H9 (cell line): ENCODE measurements at regions not wholly inside any gene's neighbourhood (a gene's known extent, or its start where the extent isn't known, plus 50 kb on each side); places are given as distances from the start of the nearest gene placed in this dataset.

Experiments
- DNase-seq: peaks from one replicate; pipeline ENCODE4 v3.0.0-alpha.2; 2017
- H2AFZ ChIP-seq: one replicate; pipeline ENCODE4 v1.6.1; 2013; ENCODE audit warnings: mild to moderate bottlenecking, low read length, control low read depth, moderate library complexity
- H2AK5ac ChIP-seq: 2 replicates; pipeline ENCODE4 v1.6.1; 2013; ENCODE audit warnings: low read length, control low read depth, mixed read lengths; ENCODE audit not compliant: insufficient read length
- H2BK120ac ChIP-seq: one replicate; pipeline ENCODE4 v1.6.1; 2013; ENCODE audit warnings: low read depth, mild to moderate bottlenecking, low read length, control low read depth, inconsistent platforms; ENCODE audit not compliant: poor library complexity, severe bottlenecking
- H2BK12ac ChIP-seq: 2 replicates; pipeline ENCODE4 v1.6.1; 2013; ENCODE audit warnings: low read length, control low read depth, mixed read lengths, low read depth; ENCODE audit not compliant: insufficient read length
- H2BK15ac ChIP-seq: 2 replicates; pipeline ENCODE4 v1.6.1; 2013; ENCODE audit warnings: low read depth, low read length, control low read depth
- H2BK20ac ChIP-seq: one replicate; pipeline ENCODE4 v1.6.1; 2013; ENCODE audit warnings: low read depth, mild to moderate bottlenecking, low read length, control low read depth, inconsistent platforms; ENCODE audit not compliant: poor library complexity, severe bottlenecking
- H2BK5ac ChIP-seq: 2 replicates; pipeline ENCODE4 v1.6.1; 2013; ENCODE audit warnings: low read length, control low read depth, mixed read lengths; ENCODE audit not compliant: insufficient read length
- H3K14ac ChIP-seq: 2 replicates; pipeline ENCODE4 v1.6.1; 2013; ENCODE audit warnings: low read length, control low read depth; ENCODE audit not compliant: insufficient read depth
- H3K18ac ChIP-seq: 2 replicates; pipeline ENCODE4 v1.6.1; 2013; ENCODE audit warnings: low read depth, mild to moderate bottlenecking, mixed read lengths, low read length, control low read depth; ENCODE audit not compliant: insufficient read length
- H3K23ac ChIP-seq: 2 replicates; pipeline ENCODE4 v1.6.1; 2013; ENCODE audit warnings: low read length, control low read depth, mixed read lengths, low read depth; ENCODE audit not compliant: insufficient read length
- H3K23me2 ChIP-seq: 2 replicates; pipeline ENCODE4 v1.6.1; 2013; ENCODE audit warnings: low read depth, mild to moderate bottlenecking, mixed read lengths, low read length, control low read depth; ENCODE audit not compliant: insufficient read length, poor library complexity, severe bottlenecking
- H3K27ac ChIP-seq: 2 replicates; pipeline ENCODE4 v1.5.1; 2013; ENCODE audit warnings: low read length, control low read depth, mixed read lengths, low read depth; ENCODE audit not compliant: insufficient read length
- H3K27me3 ChIP-seq: 2 replicates; pipeline ENCODE4 v1.6.1; 2013; ENCODE audit warnings: low read length, control low read depth, inconsistent platforms; ENCODE audit not compliant: insufficient read depth
- H3K4ac ChIP-seq: 2 replicates; pipeline ENCODE4 v1.6.1; 2013; ENCODE audit warnings: low read depth, mild to moderate bottlenecking, control low read depth, inconsistent platforms, low read length, moderate library complexity
- H3K4me1 ChIP-seq: 2 replicates; pipeline ENCODE4 v1.6.1; 2013; ENCODE audit warnings: low read length, control low read depth, inconsistent platforms; ENCODE audit not compliant: insufficient read depth
- H3K4me2 ChIP-seq: 2 replicates; pipeline ENCODE4 v1.6.1; 2013; ENCODE audit warnings: low read length, control low read depth, mixed read lengths; ENCODE audit not compliant: insufficient read length, insufficient read depth
- H3K56ac ChIP-seq: 2 replicates; pipeline ENCODE4 v1.6.1; 2013; ENCODE audit warnings: low read depth, mild to moderate bottlenecking, mixed read lengths, low read length, control low read depth; ENCODE audit not compliant: insufficient read length
- H3K79me1 ChIP-seq: 2 replicates; pipeline ENCODE4 v1.6.1; 2013; ENCODE audit warnings: low read depth, mild to moderate bottlenecking, moderate library complexity, low read length, control low read depth, inconsistent platforms; ENCODE audit not compliant: insufficient read depth, poor library complexity, severe bottlenecking
- H3K79me2 ChIP-seq: 2 replicates; pipeline ENCODE4 v1.6.1; 2013; ENCODE audit warnings: low read length, control low read depth, inconsistent platforms; ENCODE audit not compliant: insufficient read depth
- H3K9ac ChIP-seq: 2 replicates; pipeline ENCODE4 v1.6.1; 2013; ENCODE audit warnings: low read length, control low read depth, mixed read lengths; ENCODE audit not compliant: insufficient read length; ENCODE audit errors: extremely low read depth
- H3K9me3 ChIP-seq: one replicate; pipeline ENCODE4 v1.6.1; 2013; ENCODE audit warnings: low read depth, low read length, inconsistent platforms; ENCODE audit not compliant: control insufficient read depth
- H3T11ph ChIP-seq: one replicate; pipeline ENCODE4 v1.6.1; 2013; ENCODE audit warnings: mild to moderate bottlenecking, low read length, control low read depth, inconsistent platforms
- H4K20me1 ChIP-seq: one replicate; pipeline ENCODE4 v1.6.1; 2013; ENCODE audit not compliant: control insufficient read depth, insufficient read length, insufficient read depth
- H4K5ac ChIP-seq: 2 replicates; pipeline ENCODE4 v1.6.1; 2013; ENCODE audit warnings: low read depth, mild to moderate bottlenecking, mixed read lengths, low read length, control low read depth; ENCODE audit not compliant: insufficient read length
- H4K8ac ChIP-seq: replicated peaks from 2 replicates; pipeline ENCODE4 v1.6.1; 2013; ENCODE audit warnings: low read length, control low read depth, mixed read lengths, low read depth; ENCODE audit not compliant: insufficient read length
- H4K91ac ChIP-seq: 2 replicates; pipeline ENCODE4 v1.6.1; 2013; ENCODE audit warnings: low read depth, mild to moderate bottlenecking, moderate library complexity, mixed read lengths, low read length, control low read depth; ENCODE audit not compliant: insufficient read length
- H3K27ac Mint-ChIP-seq, 3 experiments: 2 replicates in 2 of 3; 3 replicates in 1 of 3; pipeline ENCODE4 v1.8.0; 2020 to 2021; ENCODE audit warnings: mixed read lengths in 3 of 3, mild to moderate bottlenecking in 1 of 3, moderate library complexity in 1 of 3
- H3K27me3 Mint-ChIP-seq: 2 replicates; pipeline ENCODE4 v1.8.0; 2021; ENCODE audit warnings: low read depth, mild to moderate bottlenecking, moderate library complexity, mixed read lengths
- H3K36me3 Mint-ChIP-seq, 3 experiments: 2 replicates in 2 of 3; 3 replicates in 1 of 3; pipeline ENCODE4 v1.8.0; 2020 to 2021; ENCODE audit warnings: low read depth in 3 of 3, mixed read lengths in 3 of 3; ENCODE audit not compliant: insufficient read depth in 1 of 3
- H3K4me1 Mint-ChIP-seq, 2 experiments: 2 replicates each; pipeline ENCODE4 v1.8.0; 2020; ENCODE audit warnings: mixed read lengths in 2 of 2
- H3K4me3 Mint-ChIP-seq, 2 experiments: 2 replicates in 1 of 2; 3 replicates in 1 of 2; pipeline ENCODE4 v1.8.0; 2020 to 2021; ENCODE audit warnings: mild to moderate bottlenecking in 2 of 2, mixed read lengths in 2 of 2, moderate library complexity in 1 of 2
- H3K9me3 Mint-ChIP-seq, 2 experiments: 2 replicates in 1 of 2; 3 replicates in 1 of 2; pipeline ENCODE4 v1.8.0; 2020; ENCODE audit warnings: mild to moderate bottlenecking in 2 of 2, mixed read lengths in 2 of 2, moderate library complexity in 1 of 2
- WGBS: extraction: QIAGEN DNeasy Blood & Tissue Kit; methylation state at CpG from one replicate; pipeline ENCODE4 v1.1.7; 2013; ENCODE audit warnings: missing lambda C conversion rate, low lambda C conversion rate, mixed read lengths; ENCODE audit not compliant: insufficient read length; ENCODE audit errors: extremely low coverage; 5-methylcytosine and 5-hydroxymethylcytosine counted together
- TF ChIP-seq, protein P1 (sequence below): fragments of 200-600 bp; sonication (generic); conservative IDR thresholded peaks from 3 replicates; pipeline ENCODE4 v1.8.0; 2021; ENCODE audit warnings: antibody characterized with exemption, mild to moderate bottlenecking

DNA sequence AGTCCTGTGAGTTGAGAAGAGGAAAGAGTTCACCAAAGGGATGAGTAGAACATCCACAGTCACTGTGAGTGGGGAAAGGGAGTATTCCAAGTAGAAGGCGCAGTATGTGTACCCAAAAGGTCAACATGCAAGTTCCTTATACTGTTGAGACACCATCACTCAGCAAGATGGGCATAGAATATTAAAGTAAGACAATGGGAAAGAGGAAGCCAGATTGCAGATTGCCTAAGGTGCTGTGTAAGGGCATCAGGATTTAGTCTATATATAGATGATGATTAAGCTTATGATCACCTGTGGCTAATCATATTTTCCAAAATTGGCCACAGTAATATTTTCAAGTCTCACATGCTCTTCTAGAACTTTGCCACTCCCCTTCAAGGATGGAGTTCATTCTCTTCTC is 120.1 kb upstream of the CAMK1G start:
- Histone ChIP-seq H3K4me2 (no peak overlapping the region), H3K27ac (no peak overlapping the region), H3K23ac (no peak overlapping the region), H2AK5ac (no peak overlapping the region), H3K4me1 (no peaks in the 10 kb centered on the region), H3K18ac (no peak overlapping the region), H3K4ac (no peak overlapping the region), H2BK120ac (no peak overlapping the region), H2BK15ac (no peak overlapping the region), H3K14ac (no peak overlapping the region), H3K9me3 (peaks cover 32% of the 10 kb centered on the region), H4K20me1 (no peaks in the 10 kb centered on the region), H3K79me1 (no peaks in the 10 kb centered on the region), H2AFZ (no peak overlapping the region), H4K91ac (no peak overlapping the region), H3K9ac (no peak overlapping the region), H4K8ac (no peak overlapping the region), H3K79me2 (no peaks in the 10 kb centered on the region), H4K5ac (no peak overlapping the region), H3K23me2 (no peaks in the 10 kb centered on the region), H3K27me3 (no peaks in the 10 kb centered on the region), H3T11ph (no peak overlapping the region), H2BK5ac (no peak overlapping the region), H2BK12ac (no peak overlapping the region), H3K56ac (no peak overlapping the region), H2BK20ac (no peak overlapping the region)
- Mint-ChIP-seq H3K4me3 (no peak overlapping the region), H3K27ac (no peak overlapping the region), H3K36me3 (peaks cover 8 to 47% (median 35%) of the 10 kb centered on the region in 3 experiments), H3K4me1 (peaks cover 0 to 8% of the 10 kb centered on the region in 2 experiments; a peak in 2 of 4 replicates), H3K27me3 (peaks cover 2% of the 10 kb centered on the region), H3K9me3 (peaks cover 39 to 50% of the 10 kb centered on the region in 2 experiments)
- TF ChIP-seq, protein P1, sequence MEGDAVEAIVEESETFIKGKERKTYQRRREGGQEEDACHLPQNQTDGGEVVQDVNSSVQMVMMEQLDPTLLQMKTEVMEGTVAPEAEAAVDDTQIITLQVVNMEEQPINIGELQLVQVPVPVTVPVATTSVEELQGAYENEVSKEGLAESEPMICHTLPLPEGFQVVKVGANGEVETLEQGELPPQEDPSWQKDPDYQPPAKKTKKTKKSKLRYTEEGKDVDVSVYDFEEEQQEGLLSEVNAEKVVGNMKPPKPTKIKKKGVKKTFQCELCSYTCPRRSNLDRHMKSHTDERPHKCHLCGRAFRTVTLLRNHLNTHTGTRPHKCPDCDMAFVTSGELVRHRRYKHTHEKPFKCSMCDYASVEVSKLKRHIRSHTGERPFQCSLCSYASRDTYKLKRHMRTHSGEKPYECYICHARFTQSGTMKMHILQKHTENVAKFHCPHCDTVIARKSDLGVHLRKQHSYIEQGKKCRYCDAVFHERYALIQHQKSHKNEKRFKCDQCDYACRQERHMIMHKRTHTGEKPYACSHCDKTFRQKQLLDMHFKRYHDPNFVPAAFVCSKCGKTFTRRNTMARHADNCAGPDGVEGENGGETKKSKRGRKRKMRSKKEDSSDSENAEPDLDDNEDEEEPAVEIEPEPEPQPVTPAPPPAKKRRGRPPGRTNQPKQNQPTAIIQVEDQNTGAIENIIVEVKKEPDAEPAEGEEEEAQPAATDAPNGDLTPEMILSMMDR, result no peak
- DNase-seq, result no peak
- no CpG with 5 or more reads among the region's 1 CpG for WGBS
